K562 (cell line): ENCODE measurements at regions not wholly inside any gene's neighbourhood (a gene's known extent, or its start where the extent isn't known, plus 50 kb on each side); places are given as distances from the start of the nearest gene placed in this dataset.

Source experiments
- BMI1 ChIP-seq: fragments of 150-350 bp; IDR thresholded peaks from 2 replicates; pipeline ENCODE4 v1.6.1; 2014; ENCODE audit warnings: low read length
- CTCF ChIP-seq, 3 experiments: IDR thresholded peaks in 2 of 3; conservative IDR thresholded peaks in 1 of 3; 2 replicates each; pipeline ENCODE4 v1.5.1; 2011 to 2012; ENCODE audit warnings: low read length in 3 of 3, mild to moderate bottlenecking in 3 of 3, control low read depth in 2 of 3, improper control_type of control experiment in 1 of 3, inconsistent platforms in 1 of 3, low read depth in 1 of 3, mixed read lengths in 1 of 3, moderate library complexity in 1 of 3; ENCODE audit not compliant: insufficient read depth in 2 of 3
- GABPA ChIP-seq: fragments of 200-800 bp; sonication (Bioruptor generic); conservative IDR thresholded peaks from 2 replicates; pipeline ENCODE4 v1.6.1; 2016; ENCODE audit warnings: low read depth, missing genetic modification characterization, missing compliant biosample characterization
- IRF9 ChIP-seq: fragments of 450-650 bp; IDR thresholded peaks from 2 replicates; pipeline ENCODE4 v1.6.1; 2016; ENCODE audit warnings: missing biosample characterization, missing genetic modification characterization

- TF ChIP-seq IRF9 (tag) (no peak), CTCF (IDR thresholded peaks at IDR 0.05 in 2 of 3, conservative IDR thresholded peaks at IDR 0.05 in 1 of 3; ENCODE audit: insufficient read depth in 2 of 3, low read depth in 1 of 3, low read length in 3 of 3) (no peak), GABPA (tag) (no peak), BMI1 (no peak)
These were observed 52.1 kb upstream of the KDR start for GRCh38 chr4:55177461-55177860.
